ENCODE measurements at regions not wholly inside any gene's neighbourhood (a gene's known extent, or its start where the extent isn't known, plus 50 kb on each side); places are given as distances from the start of the nearest gene placed in this dataset.

DNA sequence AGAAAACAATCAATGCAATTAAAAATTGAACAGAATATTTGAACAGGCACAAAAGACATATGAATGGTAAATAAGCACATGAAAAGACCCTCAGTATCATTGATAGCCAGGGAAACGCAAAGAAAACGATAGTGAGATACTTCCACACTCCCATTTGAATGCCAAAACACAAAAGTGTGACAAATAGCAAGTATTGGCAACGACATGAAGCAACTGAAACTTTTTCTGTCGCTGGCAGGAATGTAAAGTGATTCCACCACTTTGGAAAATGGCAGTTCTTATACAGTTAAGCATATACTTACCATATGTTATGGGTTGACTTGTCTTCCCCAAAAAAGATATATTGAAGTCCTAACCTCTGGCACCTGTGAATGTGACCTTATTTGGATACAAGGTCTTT lies 62.9 kb upstream of the NAV2 start:
- intact Hi-C loops (cut with micrococcal nuclease; ENCODE audit: unreplicated experiment) (no loop called here), in situ Hi-C loops (cut with HindIII; ENCODE audit: low pct_unique_long_range_greater_than_20kb, low sequenced_read_pairs) (no loop called here)
- BruUV-seq (replicated peaks) = no TSS peak
- H3K27me3 ChIP-seq (ENCODE audit: control insufficient read depth, insufficient read depth, low read length) = no peaks in the 10 kb centered on the region
- no peaks in the 10 kb centered on the region for H3K36me3 ChIP-seq (ENCODE audit: control insufficient read depth, insufficient read depth, low read length)
- TF ChIP-seq TCF7L2 (IDR thresholded peaks at IDR 0.05; ENCODE audit: low read depth, low read length) (no peak), POLR2AphosphoS5 (IDR thresholded peaks at IDR 0.05; ENCODE audit: low read depth, low read length) (no peak), REST (IDR thresholded peaks at IDR 0.05; ENCODE audit: insufficient read depth in 1 of 2, low read depth in 2 of 2, low read length in 1 of 2) (no peak), SIN3A (IDR thresholded peaks at IDR 0.05; ENCODE audit: borderline replicate concordance, insufficient read depth, low read depth, low read length) (no peak)
- TF ChIP-seq, protein P1, sequence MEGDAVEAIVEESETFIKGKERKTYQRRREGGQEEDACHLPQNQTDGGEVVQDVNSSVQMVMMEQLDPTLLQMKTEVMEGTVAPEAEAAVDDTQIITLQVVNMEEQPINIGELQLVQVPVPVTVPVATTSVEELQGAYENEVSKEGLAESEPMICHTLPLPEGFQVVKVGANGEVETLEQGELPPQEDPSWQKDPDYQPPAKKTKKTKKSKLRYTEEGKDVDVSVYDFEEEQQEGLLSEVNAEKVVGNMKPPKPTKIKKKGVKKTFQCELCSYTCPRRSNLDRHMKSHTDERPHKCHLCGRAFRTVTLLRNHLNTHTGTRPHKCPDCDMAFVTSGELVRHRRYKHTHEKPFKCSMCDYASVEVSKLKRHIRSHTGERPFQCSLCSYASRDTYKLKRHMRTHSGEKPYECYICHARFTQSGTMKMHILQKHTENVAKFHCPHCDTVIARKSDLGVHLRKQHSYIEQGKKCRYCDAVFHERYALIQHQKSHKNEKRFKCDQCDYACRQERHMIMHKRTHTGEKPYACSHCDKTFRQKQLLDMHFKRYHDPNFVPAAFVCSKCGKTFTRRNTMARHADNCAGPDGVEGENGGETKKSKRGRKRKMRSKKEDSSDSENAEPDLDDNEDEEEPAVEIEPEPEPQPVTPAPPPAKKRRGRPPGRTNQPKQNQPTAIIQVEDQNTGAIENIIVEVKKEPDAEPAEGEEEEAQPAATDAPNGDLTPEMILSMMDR (IDR thresholded peaks at IDR 0.05) = no peak
- ATAC-seq (no peak), DNase-seq (ENCODE audit: low read depth, low spot score) (no peak)
- H3K27ac ChIP-seq (ENCODE audit: low read length) = no peak overlapping the region
- no peak overlapping the region for H3K4me3 ChIP-seq (ENCODE audit: low read depth in 2 of 2, low read length in 2 of 2)
- no peaks in the 10 kb centered on the region for H3K4me1 ChIP-seq (ENCODE audit: control insufficient read depth, insufficient read depth, low read length)
- POLR2A ChIA-PET = no interaction called here
- CTCF ChIA-PET = no interaction called here
- H3K9me3 ChIP-seq (ENCODE audit: control insufficient read depth, insufficient read depth, low read depth, low read length) = no peaks in the 10 kb centered on the region

DNA sequence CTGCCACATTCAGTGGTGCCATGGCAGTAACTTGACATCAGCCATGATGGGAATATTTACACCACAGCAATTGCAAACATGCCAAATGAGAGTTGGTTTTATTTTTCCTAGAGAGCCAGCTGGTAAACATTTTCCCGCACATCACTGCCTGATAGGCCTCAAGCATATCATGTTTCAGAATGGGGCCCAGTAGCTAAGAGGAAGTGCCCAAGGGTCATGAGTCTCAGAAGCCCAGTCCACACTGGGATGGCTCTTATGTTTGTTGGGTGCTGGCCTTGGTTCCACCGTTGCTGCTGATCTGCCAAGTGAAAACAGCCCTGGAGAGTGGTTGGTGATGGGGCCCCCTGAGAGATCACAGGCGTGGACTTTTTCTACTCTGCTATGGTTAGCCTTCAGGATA lies 64.3 kb upstream of the NAV2 start:
- Histone ChIP-seq H3K36me3 (ENCODE audit: control insufficient read depth, insufficient read depth, low read length) (no peaks in the 10 kb centered on the region), H3K9me3 (ENCODE audit: control insufficient read depth, insufficient read depth, low read depth, low read length) (no peaks in the 10 kb centered on the region), H3K27ac (ENCODE audit: low read length) (no peak overlapping the region), H3K27me3 (ENCODE audit: control insufficient read depth, insufficient read depth, low read length) (no peaks in the 10 kb centered on the region), H3K4me1 (ENCODE audit: control insufficient read depth, insufficient read depth, low read length) (no peaks in the 10 kb centered on the region), H3K4me3 (ENCODE audit: low read depth in 2 of 2, low read length in 2 of 2) (no peak overlapping the region)
- DNase-seq (ENCODE audit: low read depth, low spot score) = no peak
- no peak for ATAC-seq
- ChIA-PET POLR2A (no interaction called here), CTCF (no interaction called here)
- TF ChIP-seq, protein P1 (IDR thresholded peaks at IDR 0.05) = no peak
- TF ChIP-seq POLR2AphosphoS5 (IDR thresholded peaks at IDR 0.05; ENCODE audit: low read depth, low read length) = no peak
- intact Hi-C loops (cut with micrococcal nuclease; ENCODE audit: unreplicated experiment) = no loop called here
- no TSS peak for BruUV-seq (replicated peaks)
- in situ Hi-C loops (cut with HindIII; ENCODE audit: low pct_unique_long_range_greater_than_20kb, low sequenced_read_pairs) = no loop called here

- no peaks in the 10 kb centered on the region for H3K4me1 ChIP-seq (ENCODE audit: control insufficient read depth, insufficient read depth, low read length)
- no TSS peak for BruUV-seq (replicated peaks)
- DNase-seq (ENCODE audit: low read depth, low spot score) (no peak), ATAC-seq (no peak)
- ChIA-PET CTCF (no interaction called here), POLR2A (no interaction called here)
- H3K27me3 ChIP-seq (ENCODE audit: control insufficient read depth, insufficient read depth, low read length) = no peaks in the 10 kb centered on the region
- H3K27ac ChIP-seq (ENCODE audit: low read length) = no peak overlapping the region
- H3K4me3 ChIP-seq (ENCODE audit: low read depth in 2 of 2, low read length in 2 of 2) = no peak overlapping the region
- intact Hi-C loops (cut with micrococcal nuclease; ENCODE audit: unreplicated experiment) (no loop called here), in situ Hi-C loops (cut with HindIII; ENCODE audit: low pct_unique_long_range_greater_than_20kb, low sequenced_read_pairs) (no loop called here)
- H3K9me3 ChIP-seq (ENCODE audit: control insufficient read depth, insufficient read depth, low read depth, low read length) = no peaks in the 10 kb centered on the region
- H3K36me3 ChIP-seq (ENCODE audit: control insufficient read depth, insufficient read depth, low read length) = no peaks in the 10 kb centered on the region
- TF ChIP-seq, protein P1 (IDR thresholded peaks at IDR 0.05) = no peak
- TF ChIP-seq REST (IDR thresholded peaks at IDR 0.05; ENCODE audit: insufficient read depth in 1 of 2, low read depth in 2 of 2, low read length in 1 of 2) = no peak
- TF ChIP-seq POLR2AphosphoS5 (IDR thresholded peaks at IDR 0.05; ENCODE audit: low read depth, low read length) = no peak
- no peak for TF ChIP-seq SIN3A (IDR thresholded peaks at IDR 0.05; ENCODE audit: borderline replicate concordance, insufficient read depth, low read depth, low read length)
Observed at GRCh38 chr11:19647816-19648215, 64.8 kb upstream of the NAV2 start.
